ENCODE measurements at regions not wholly inside any gene's neighbourhood (a gene's known extent, or its start where the extent isn't known, plus 50 kb on each side); places are given as distances from the start of the nearest gene placed in this dataset.

- Histone ChIP-seq H3K27me3 (no peaks in the 10 kb centered on the region), H3K4me3 (no peak overlapping the region), H3K36me3 (ENCODE audit: low read depth, missing control alignments) (no peaks in the 10 kb centered on the region), H3K4me1 (no peaks in the 10 kb centered on the region), H3K27ac (no peak overlapping the region), H3K9me3 (no peaks in the 10 kb centered on the region)
- no peak for TF ChIP-seq CTCF (IDR thresholded peaks at IDR 0.05)
- no peak for TF ChIP-seq POLR2A (IDR thresholded peaks at IDR 0.05)
- WGBS, 2 donors = 72 to 77% methylated on average over 4 of the region's 4 CpGs
- no peak for DNase-seq
- intact Hi-C loops (cut with DNase I; ENCODE audit: low total_unique reads) = no loop called here
Observed at GRCh38 chr4:170248029-170248428, 158.3 kb upstream of the AADAT start.

GRCh38 chr4:170247596-170247995, 157.8 kb upstream of the AADAT start:
- H3K4me1 ChIP-seq = no peaks in the 10 kb centered on the region
- H3K36me3 ChIP-seq (ENCODE audit: low read depth, missing control alignments) = no peaks in the 10 kb centered on the region
- H3K9me3 ChIP-seq = no peaks in the 10 kb centered on the region
- no peak for DNase-seq
- no peak overlapping the region for H3K27ac ChIP-seq
- intact Hi-C loops (cut with DNase I; ENCODE audit: low total_unique reads) = no loop called here
- H3K27me3 ChIP-seq = no peaks in the 10 kb centered on the region
- TF ChIP-seq CTCF (IDR thresholded peaks at IDR 0.05) = no peak
- no peak for TF ChIP-seq POLR2A (IDR thresholded peaks at IDR 0.05)
- H3K4me3 ChIP-seq = no peak overlapping the region

- intact Hi-C loops (cut with DNase I; ENCODE audit: low total_unique reads) = no loop called here
- Histone ChIP-seq H3K27me3 (no peaks in the 10 kb centered on the region), H3K9me3 (no peaks in the 10 kb centered on the region), H3K4me3 (no peak overlapping the region), H3K27ac (no peak overlapping the region), H3K4me1 (no peaks in the 10 kb centered on the region), H3K36me3 (ENCODE audit: low read depth, missing control alignments) (no peaks in the 10 kb centered on the region)
- DNase-seq = no peak
- WGBS, 2 donors = 60 to 64% methylated on average over 2 of the region's 2 CpGs
- TF ChIP-seq CTCF (IDR thresholded peaks at IDR 0.05) (no peak), POLR2A (IDR thresholded peaks at IDR 0.05) (no peak)
Observed at GRCh38 chr4:170243662-170244288, 154.0 kb upstream of the AADAT start.

GRCh38 chr4:170242471-170242870, 152.7 kb upstream of the AADAT start:
- Histone ChIP-seq H3K4me1 (no peaks in the 10 kb centered on the region), H3K4me3 (no peak overlapping the region), H3K36me3 (ENCODE audit: low read depth, missing control alignments) (no peaks in the 10 kb centered on the region), H3K9me3 (no peaks in the 10 kb centered on the region), H3K27ac (no peak overlapping the region), H3K27me3 (no peaks in the 10 kb centered on the region)
- intact Hi-C loops (cut with DNase I; ENCODE audit: low total_unique reads) = no loop called here
- no peak for TF ChIP-seq CTCF (IDR thresholded peaks at IDR 0.05)
- no peak for TF ChIP-seq POLR2A (IDR thresholded peaks at IDR 0.05)
- DNase-seq = no peak

GRCh38 chr4:170234800-170235199, 145.0 kb upstream of the AADAT start:
- Histone ChIP-seq H3K4me3 (no peak overlapping the region), H3K27ac (no peak overlapping the region), H3K36me3 (ENCODE audit: low read depth, missing control alignments) (no peaks in the 10 kb centered on the region), H3K4me1 (no peaks in the 10 kb centered on the region), H3K9me3 (no peaks in the 10 kb centered on the region), H3K27me3 (no peaks in the 10 kb centered on the region)
- intact Hi-C loops (cut with DNase I; ENCODE audit: low total_unique reads) = no loop called here
- TF ChIP-seq POLR2A (IDR thresholded peaks at IDR 0.05) (no peak), CTCF (IDR thresholded peaks at IDR 0.05) (no peak)
- 67 to 68% methylated on average over 3 of the region's 3 CpGs for WGBS, 2 donors
- DNase-seq = no peak

Measured in testis (tissue), 2 donors.